ENCODE measurements at regions not wholly inside any gene's neighbourhood (a gene's known extent, or its start where the extent isn't known, plus 50 kb on each side); places are given as distances from the start of the nearest gene placed in this dataset.

GRCh38 chr1:103387898-103388297, 137.6 kb upstream of the RNPC3 start:
- Mint-ChIP-seq H3K27ac (no peak overlapping the region), H3K9me3 (peaks cover 4% of the 10 kb centered on the region in 2 donors), H3K36me3 (ENCODE audit: insufficient read depth in 2 of 2) (no peaks in the 10 kb centered on the region), H3K27me3 (ENCODE audit: low read depth) (no peaks in the 10 kb centered on the region), H3K4me1 (ENCODE audit: low read depth) (no peaks in the 10 kb centered on the region), H3K4me3 (no peak overlapping the region)
- ATAC-seq (replicated peaks in 1 of 2): no peak
- DNase-seq: no peak

GRCh38 chr1:103373991-103374390, 151.5 kb upstream of the RNPC3 start:
- Mint-ChIP-seq H3K4me1 (ENCODE audit: low read depth) (no peaks in the 10 kb centered on the region), H3K36me3 (ENCODE audit: insufficient read depth in 2 of 2) (peaks cover 0 to 3% of the 10 kb centered on the region in 2 donors), H3K4me3 (no peak overlapping the region), H3K27ac (no peak overlapping the region), H3K9me3 (peaks cover 2 to 3% of the 10 kb centered on the region in 2 donors), H3K27me3 (ENCODE audit: low read depth) (no peaks in the 10 kb centered on the region)
- ATAC-seq (replicated peaks in 1 of 2): no peak
- DNase-seq: no peak

- no peak for DNase-seq
- Mint-ChIP-seq H3K36me3 (ENCODE audit: insufficient read depth in 2 of 2) (no peaks in the 10 kb centered on the region), H3K9me3 (no peaks in the 10 kb centered on the region), H3K4me1 (ENCODE audit: low read depth) (no peaks in the 10 kb centered on the region), H3K27ac (no peak overlapping the region), H3K4me3 (no peak overlapping the region), H3K27me3 (ENCODE audit: low read depth) (no peaks in the 10 kb centered on the region)
- no peak for ATAC-seq (replicated peaks in 1 of 2)
These were observed 152.6 kb upstream of the RNPC3 start for GRCh38 chr1:103372866-103373265.

GRCh38 chr1:103371234-103371633, 154.3 kb upstream of the RNPC3 start:
- DNase-seq (no peak), ATAC-seq (replicated peaks in 1 of 2) (no peak)
- H3K4me3 Mint-ChIP-seq: no peak overlapping the region
- H3K27me3 Mint-ChIP-seq (ENCODE audit: low read depth): no peaks in the 10 kb centered on the region
- H3K36me3 Mint-ChIP-seq (ENCODE audit: insufficient read depth in 2 of 2): no peaks in the 10 kb centered on the region
- no peaks in the 10 kb centered on the region for H3K4me1 Mint-ChIP-seq (ENCODE audit: low read depth)
- H3K27ac Mint-ChIP-seq: no peak overlapping the region
- peaks cover 0 to under 1% of the 10 kb centered on the region in 2 donors for H3K9me3 Mint-ChIP-seq

- peaks cover 0 to 4% of the 10 kb centered on the region in 2 donors for H3K9me3 Mint-ChIP-seq
- no peak overlapping the region for H3K27ac Mint-ChIP-seq
- no peak overlapping the region for H3K4me3 Mint-ChIP-seq
- DNase-seq: no peak
- no peak for ATAC-seq (replicated peaks in 1 of 2)
- H3K36me3 Mint-ChIP-seq (ENCODE audit: insufficient read depth in 2 of 2): no peaks in the 10 kb centered on the region
- H3K27me3 Mint-ChIP-seq (ENCODE audit: low read depth): no peaks in the 10 kb centered on the region
- H3K4me1 Mint-ChIP-seq (ENCODE audit: low read depth): no peaks in the 10 kb centered on the region
These were observed 158.3 kb upstream of the RNPC3 start for GRCh38 chr1:103367186-103367585.

GRCh38 chr1:103365860-103366569, 159.5 kb upstream of the RNPC3 start:
- H3K27ac Mint-ChIP-seq: no peak overlapping the region
- DNase-seq (no peak), ATAC-seq (replicated peaks in 1 of 2) (peak; percentile 50 to 66)
- no peaks in the 10 kb centered on the region for H3K27me3 Mint-ChIP-seq (ENCODE audit: low read depth)
- no peak overlapping the region for H3K4me3 Mint-ChIP-seq
- H3K4me1 Mint-ChIP-seq (ENCODE audit: low read depth): no peaks in the 10 kb centered on the region
- peaks cover 0 to 4% of the 10 kb centered on the region in 2 donors for H3K9me3 Mint-ChIP-seq
- H3K36me3 Mint-ChIP-seq (ENCODE audit: insufficient read depth in 2 of 2): no peaks in the 10 kb centered on the region

- DNase-seq (no peak), ATAC-seq (replicated peaks in 1 of 2) (peak; percentile 7 to 66)
- peaks cover 0 to 4% of the 10 kb centered on the region in 2 donors for H3K9me3 Mint-ChIP-seq
- H3K36me3 Mint-ChIP-seq (ENCODE audit: insufficient read depth in 2 of 2): no peaks in the 10 kb centered on the region
- H3K27ac Mint-ChIP-seq: no peak overlapping the region
- H3K4me1 Mint-ChIP-seq (ENCODE audit: low read depth): no peaks in the 10 kb centered on the region
- no peaks in the 10 kb centered on the region for H3K27me3 Mint-ChIP-seq (ENCODE audit: low read depth)
- no peak overlapping the region for H3K4me3 Mint-ChIP-seq
These were observed 162.5 kb upstream of the RNPC3 start for GRCh38 chr1:103363008-103363365.

GRCh38 chr1:103362348-103363007, 163.0 kb upstream of the RNPC3 start:
- Mint-ChIP-seq H3K9me3 (peaks cover 0 to 4% of the 10 kb centered on the region in 2 donors), H3K36me3 (ENCODE audit: insufficient read depth in 2 of 2) (no peaks in the 10 kb centered on the region), H3K4me1 (ENCODE audit: low read depth) (no peaks in the 10 kb centered on the region), H3K4me3 (no peak overlapping the region), H3K27me3 (ENCODE audit: low read depth) (no peaks in the 10 kb centered on the region), H3K27ac (no peak overlapping the region)
- DNase-seq: no peak
- peak; percentile 57 for ATAC-seq (replicated peaks in 1 of 2)

GRCh38 chr1:103353391-103353790, 172.1 kb upstream of the RNPC3 start:
- H3K27me3 Mint-ChIP-seq (ENCODE audit: low read depth): no peaks in the 10 kb centered on the region
- H3K4me1 Mint-ChIP-seq (ENCODE audit: low read depth): no peaks in the 10 kb centered on the region
- no peaks in the 10 kb centered on the region for H3K36me3 Mint-ChIP-seq (ENCODE audit: insufficient read depth in 2 of 2)
- DNase-seq (no peak), ATAC-seq (replicated peaks in 1 of 2) (no peak)
- H3K4me3 Mint-ChIP-seq: no peak overlapping the region
- H3K27ac Mint-ChIP-seq: no peak overlapping the region
- H3K9me3 Mint-ChIP-seq: peaks cover 0 to 5% of the 10 kb centered on the region in 2 donors

- Mint-ChIP-seq H3K4me1 (ENCODE audit: low read depth) (no peaks in the 10 kb centered on the region), H3K27me3 (ENCODE audit: low read depth) (no peaks in the 10 kb centered on the region), H3K9me3 (peaks cover 0 to 5% of the 10 kb centered on the region in 2 donors), H3K27ac (no peak overlapping the region), H3K36me3 (ENCODE audit: insufficient read depth in 2 of 2) (no peaks in the 10 kb centered on the region), H3K4me3 (no peak overlapping the region)
- DNase-seq (no peak), ATAC-seq (replicated peaks in 1 of 2) (no peak)
These were observed 177.4 kb upstream of the RNPC3 start for GRCh38 chr1:103348136-103348535.

GRCh38 chr1:103344930-103345329, 180.6 kb upstream of the RNPC3 start:
- DNase-seq (no peak), ATAC-seq (replicated peaks in 1 of 2) (no peak)
- H3K27ac Mint-ChIP-seq: no peak overlapping the region
- no peaks in the 10 kb centered on the region for H3K9me3 Mint-ChIP-seq
- no peaks in the 10 kb centered on the region for H3K27me3 Mint-ChIP-seq (ENCODE audit: low read depth)
- no peaks in the 10 kb centered on the region for H3K4me1 Mint-ChIP-seq (ENCODE audit: low read depth)
- H3K4me3 Mint-ChIP-seq: no peak overlapping the region
- H3K36me3 Mint-ChIP-seq (ENCODE audit: insufficient read depth in 2 of 2): no peaks in the 10 kb centered on the region

- no peaks in the 10 kb centered on the region for H3K9me3 Mint-ChIP-seq
- H3K4me3 Mint-ChIP-seq: no peak overlapping the region
- no peaks in the 10 kb centered on the region for H3K4me1 Mint-ChIP-seq (ENCODE audit: low read depth)
- no peak overlapping the region for H3K27ac Mint-ChIP-seq
- ATAC-seq (replicated peaks in 1 of 2) (no peak), DNase-seq (no peak)
- H3K27me3 Mint-ChIP-seq (ENCODE audit: low read depth): no peaks in the 10 kb centered on the region
- H3K36me3 Mint-ChIP-seq (ENCODE audit: insufficient read depth in 2 of 2): no peaks in the 10 kb centered on the region
These were observed 184.1 kb upstream of the RNPC3 start for GRCh38 chr1:103341377-103341880.

- Mint-ChIP-seq H3K27ac (no peak overlapping the region), H3K4me1 (ENCODE audit: low read depth) (no peaks in the 10 kb centered on the region), H3K4me3 (no peak overlapping the region), H3K27me3 (ENCODE audit: low read depth) (no peaks in the 10 kb centered on the region), H3K9me3 (no peaks in the 10 kb centered on the region), H3K36me3 (ENCODE audit: insufficient read depth in 2 of 2) (no peaks in the 10 kb centered on the region)
- DNase-seq: no peak
- no peak for ATAC-seq (replicated peaks in 1 of 2)
These were observed 187.7 kb upstream of the RNPC3 start for GRCh38 chr1:103337779-103338178.

GRCh38 chr1:103336408-103336807, 189.1 kb upstream of the RNPC3 start:
- no peaks in the 10 kb centered on the region for H3K36me3 Mint-ChIP-seq (ENCODE audit: insufficient read depth in 2 of 2)
- no peaks in the 10 kb centered on the region for H3K27me3 Mint-ChIP-seq (ENCODE audit: low read depth)
- H3K4me1 Mint-ChIP-seq (ENCODE audit: low read depth): no peaks in the 10 kb centered on the region
- H3K27ac Mint-ChIP-seq: no peak overlapping the region
- DNase-seq (no peak), ATAC-seq (replicated peaks in 1 of 2) (no peak)
- H3K4me3 Mint-ChIP-seq: no peak overlapping the region
- no peaks in the 10 kb centered on the region for H3K9me3 Mint-ChIP-seq

Data from activated T-cell treated with anti-CD3 and anti-CD28 coated beads, Interleukin-2, amount 50 U/mL, for 72 hours (primary cell).